IMR-90 (cell line): ENCODE measurements at regions not wholly inside any gene's neighbourhood (a gene's known extent, or its start where the extent isn't known, plus 50 kb on each side); places are given as distances from the start of the nearest gene placed in this dataset.

Experiments used
- ATAC-seq: fragments of 200-7000 bp; cut with Tn5 transposase; 2 replicates; pipeline ENCODE4 v1.9.1; 2020; ENCODE audit warnings: low read depth, mild to moderate bottlenecking, moderate library complexity
- BruUV-seq: library from RNA; stranded (reverse); fragments of 400-500 nt; replicated peaks from 2 replicates; lab custom pipeline; 2021; lab: Mats Ljungman, UMichigan
- CTCF ChIA-PET: fragments of 300-600 bp; formaldehyde crosslinking; extraction: SDS; loops from one replicate; lab custom pipeline; 2021; ENCODE audit warnings: antibody characterized with exemption; lab: Yijun Ruan, JAX
- POLR2A ChIA-PET: fragments of 300-600 bp; sonication (Branson Sonifier 250); formaldehyde crosslinking; loops from one replicate; lab custom pipeline; 2022; ENCODE audit warnings: antibody characterized with exemption; ENCODE audit not compliant: unreplicated experiment; lab: Charles Lee
- DNase-seq: peaks from one replicate; pipeline ENCODE4 v3.0.0; 2013
- H2AFZ ChIP-seq: replicated peaks from 2 replicates; pipeline ENCODE3; 2013; ENCODE audit warnings: low read length, mild to moderate bottlenecking; ENCODE audit not compliant: poor library complexity
- H2AK5ac ChIP-seq: 2 replicates; pipeline ENCODE4 v1.6.1; 2013; ENCODE audit warnings: low read depth, low read length, inconsistent platforms
- H2AK9ac ChIP-seq: replicated peaks from 2 replicates; pipeline ENCODE3; 2013; ENCODE audit warnings: mild to moderate bottlenecking, low read depth, low read length, moderate library complexity; ENCODE audit not compliant: poor library complexity
- H2BK120ac ChIP-seq: 2 replicates; pipeline ENCODE4 v1.6.1; 2013; ENCODE audit warnings: low read depth, low read length, inconsistent platforms
- H2BK15ac ChIP-seq: 3 replicates; pipeline ENCODE4 v1.6.1; 2013; ENCODE audit warnings: low read depth, low read length, inconsistent platforms
- H2BK20ac ChIP-seq: 2 replicates; pipeline ENCODE4 v1.6.1; 2013; ENCODE audit warnings: low read depth, mild to moderate bottlenecking, inconsistent platforms, low read length, moderate library complexity
- H2BK5ac ChIP-seq: 2 replicates; pipeline ENCODE4 v1.6.1; 2013; ENCODE audit warnings: mild to moderate bottlenecking, low read depth, low read length, inconsistent platforms; ENCODE audit not compliant: poor library complexity, severe bottlenecking
- H3K14ac ChIP-seq: replicated peaks from 2 replicates; pipeline ENCODE4 v1.6.1; 2013; ENCODE audit warnings: low read depth, low read length, inconsistent platforms
- H3K18ac ChIP-seq: 2 replicates; pipeline ENCODE4 v1.6.1; 2013; ENCODE audit warnings: low read depth, low read length, control low read depth
- H3K23ac ChIP-seq: 2 replicates; pipeline ENCODE4 v1.6.1; 2013; ENCODE audit warnings: low read depth, low read length, inconsistent platforms
- H3K27ac ChIP-seq: 2 replicates; pipeline ENCODE4 v1.5.1; 2013; ENCODE audit warnings: mild to moderate bottlenecking, control low read depth, low read length; ENCODE audit not compliant: insufficient read depth
- H3K27me3 ChIP-seq: 2 replicates; pipeline ENCODE4 v1.6.1; 2013; ENCODE audit warnings: low read length; ENCODE audit not compliant: control insufficient read depth, insufficient read depth
- H3K36me3 ChIP-seq: 2 replicates; pipeline ENCODE4 v1.6.1; 2013; ENCODE audit warnings: low read length, mixed read lengths; ENCODE audit not compliant: control insufficient read depth, insufficient read depth
- H3K4ac ChIP-seq: 2 replicates; pipeline ENCODE4 v1.6.1; 2013; ENCODE audit warnings: low read depth, low read length, inconsistent platforms
- H3K4me1 ChIP-seq: 2 replicates; pipeline ENCODE4 v1.6.1; 2013; ENCODE audit warnings: low read length, mixed read lengths; ENCODE audit not compliant: control insufficient read depth, insufficient read depth
- H3K4me2 ChIP-seq: 2 replicates; pipeline ENCODE4 v1.6.1; 2013; ENCODE audit warnings: low read depth, mild to moderate bottlenecking, control low read depth, low read length, moderate library complexity
- H3K4me3 ChIP-seq: 2 replicates; pipeline ENCODE4 v1.5.1; 2013; ENCODE audit warnings: low read depth, mild to moderate bottlenecking, control low read depth, low read length, moderate library complexity; ENCODE audit not compliant: insufficient read depth
- H3K56ac ChIP-seq: 2 replicates; pipeline ENCODE4 v1.6.1; 2013; ENCODE audit warnings: low read length, inconsistent platforms; ENCODE audit not compliant: insufficient read depth; ENCODE audit errors: extremely low read depth
- H3K79me1 ChIP-seq, 2 experiments: 2 replicates each; pipeline ENCODE4 v1.6.1; 2013; ENCODE audit warnings: low read length in 2 of 2, inconsistent platforms in 1 of 2, low read depth in 1 of 2
- H3K9ac ChIP-seq: 2 replicates; pipeline ENCODE4 v1.6.1; 2013; ENCODE audit warnings: low read depth, low read length, control low read depth
- H3K9me1 ChIP-seq: 2 replicates; pipeline ENCODE4 v1.6.1; 2013; ENCODE audit warnings: low read length, inconsistent platforms; ENCODE audit not compliant: insufficient read depth
- H3K9me3 ChIP-seq: 2 replicates; pipeline ENCODE4 v1.6.1; 2013; ENCODE audit warnings: low read length; ENCODE audit not compliant: control insufficient read depth, insufficient read depth
- H4K20me1 ChIP-seq: 2 replicates; pipeline ENCODE4 v1.6.1; 2013; ENCODE audit warnings: low read length, inconsistent platforms; ENCODE audit not compliant: insufficient read depth
- H4K5ac ChIP-seq: 2 replicates; pipeline ENCODE4 v1.6.1; 2013; ENCODE audit warnings: mild to moderate bottlenecking, low read depth, low read length, control low read depth
- H4K8ac ChIP-seq, 2 experiments: 2 replicates each; pipeline ENCODE4 v1.6.1; 2013; ENCODE audit warnings: low read depth in 2 of 2, low read length in 2 of 2, control low read depth in 1 of 2, inconsistent platforms in 1 of 2
- H4K91ac ChIP-seq: 2 replicates; pipeline ENCODE4 v1.6.1; 2013; ENCODE audit warnings: low read depth, low read length, inconsistent platforms; ENCODE audit not compliant: insufficient read depth
- BHLHE40 ChIP-seq: fragments of 150-350 bp; IDR thresholded peaks from 2 replicates; pipeline ENCODE4 v1.6.1; 2016; ENCODE audit warnings: mild to moderate bottlenecking, low read depth, low read length
- CEBPB ChIP-seq: IDR thresholded peaks from 2 replicates; pipeline ENCODE4 v1.6.1; 2012; ENCODE audit warnings: low read depth, low read length, improper control_type of control experiment
- CHD1 ChIP-seq: IDR thresholded peaks from 2 replicates; pipeline ENCODE4 v1.6.1; 2012; ENCODE audit warnings: low read depth, low read length, improper control_type of control experiment
- CTCF ChIP-seq: conservative IDR thresholded peaks from 2 replicates; pipeline ENCODE4 v1.5.1; 2012; ENCODE audit warnings: mild to moderate bottlenecking, low read depth, low read length, improper control_type of control experiment
- ELK1 ChIP-seq: fragments of 150-350 bp; IDR thresholded peaks from 2 replicates; pipeline ENCODE4 v1.6.1; 2016; ENCODE audit warnings: low read depth, mild to moderate bottlenecking, low read length, moderate library complexity, borderline replicate concordance
- FOS ChIP-seq: fragments of 150-350 bp; IDR thresholded peaks from 2 replicates; pipeline ENCODE4 v1.6.1; 2016; ENCODE audit warnings: low read depth, low read length
- MAFK ChIP-seq: IDR thresholded peaks from 2 replicates; pipeline ENCODE4 v1.6.1; 2012; ENCODE audit warnings: low read depth, low read length, improper control_type of control experiment
- MAZ ChIP-seq: IDR thresholded peaks from 2 replicates; pipeline ENCODE4 v1.6.1; 2012; ENCODE audit warnings: low read depth, mild to moderate bottlenecking, low read length, improper control_type of control experiment, moderate library complexity, borderline replicate concordance
- MXI1 ChIP-seq: IDR thresholded peaks from 2 replicates; pipeline ENCODE4 v1.6.1; 2012; ENCODE audit warnings: low read depth, mild to moderate bottlenecking, low read length, moderate library complexity, borderline replicate concordance
- NFE2L2 ChIP-seq: fragments of 150-350 bp; IDR thresholded peaks from 2 replicates; pipeline ENCODE4 v1.6.1; 2016; ENCODE audit warnings: low read depth, mild to moderate bottlenecking, low read length
- POLR2A ChIP-seq: IDR thresholded peaks from 2 replicates; pipeline ENCODE4 v1.6.1; 2012; ENCODE audit warnings: mild to moderate bottlenecking, low read depth, low read length
- RAD21 ChIP-seq: IDR thresholded peaks from 2 replicates; pipeline ENCODE4 v1.6.1; 2012; ENCODE audit warnings: low read length, improper control_type of control experiment
- RCOR1 ChIP-seq: IDR thresholded peaks from 2 replicates; pipeline ENCODE4 v1.6.1; 2012; ENCODE audit warnings: mild to moderate bottlenecking, low read length, improper control_type of control experiment; ENCODE audit not compliant: insufficient replicate concordance
- RFX5 ChIP-seq: IDR thresholded peaks from 2 replicates; pipeline ENCODE4 v1.8.0; 2012; ENCODE audit warnings: low read depth, mild to moderate bottlenecking, low read length, moderate library complexity
- SMC3 ChIP-seq: fragments of 150-350 bp; IDR thresholded peaks from 2 replicates; pipeline ENCODE4 v1.6.1; 2016; ENCODE audit warnings: low read depth, mild to moderate bottlenecking, antibody characterized with exemption, low read length, moderate library complexity
- USF2 ChIP-seq: fragments of 150-350 bp; IDR thresholded peaks from 2 replicates; pipeline ENCODE4 v1.6.1; 2017; ENCODE audit warnings: mild to moderate bottlenecking, antibody characterized with exemption, low read length, low read depth
- WGBS, 2 experiments: methylation state at CpG; one replicate each; pipeline versions ENCODE4 v1.1.5 to v1.1.7; 2013; ENCODE audit warnings: missing lambda C conversion rate in 2 of 2; ENCODE audit not compliant: insufficient read length in 1 of 2; ENCODE audit errors: extremely low coverage in 2 of 2; 5-methylcytosine and 5-hydroxymethylcytosine counted together
- dilution Hi-C: fragments of 300-500 bp; cut with HindIII; formaldehyde crosslinking; loops from one replicate; pipeline ENCODE4 v1.14.3; 2018; ENCODE audit warnings: low sequenced_read_pairs; ENCODE audit not compliant: unreplicated experiment
- in situ Hi-C: fragments of 300-500 bp; cut with MboI; formaldehyde crosslinking; loops from 3 replicates; pipeline ENCODE4 v1.14.3; 2019; ENCODE audit warnings: low sequenced_read_pairs, inconsistent platforms, mixed read lengths
- intact Hi-C: fragments of 100-400 bp; cut with micrococcal nuclease; formaldehyde crosslinking; loops from 2 replicates; pipeline ENCODE4 v1.10.0; 2022

- Histone ChIP-seq H3K9me3 (no peaks in the 10 kb centered on the region), H3K4me2 (no peak overlapping the region), H3K27me3 (no peaks in the 10 kb centered on the region), H3K4me3 (no peak overlapping the region), H3K9ac (no peak overlapping the region), H3K4me1 (peaks cover 2% of the 10 kb centered on the region; the same call in 1 of the 2 replicates), H3K56ac (no peak overlapping the region), H4K8ac (no peak overlapping the region), H2BK15ac (no peak overlapping the region), H2AFZ (no peak overlapping the region), H3K4ac (no peak overlapping the region), H2BK5ac (no peak overlapping the region), H3K79me1 (no peaks in the 10 kb centered on the region), H3K23ac (no peak overlapping the region), H2BK20ac (no peak overlapping the region), H3K18ac (no peak overlapping the region), H4K5ac (no peak overlapping the region), H3K27ac (no peak overlapping the region), H3K36me3 (no peaks in the 10 kb centered on the region), H2BK120ac (no peak overlapping the region), H3K9me1 (no peaks in the 10 kb centered on the region), H4K20me1 (no peaks in the 10 kb centered on the region), H4K91ac (no peak overlapping the region), H2AK9ac (no peak overlapping the region), H3K14ac (no peak overlapping the region), H2AK5ac (no peak overlapping the region)
- WGBS, 2 experiments, result 80% methylated on average over 1 of the region's 2 CpGs; no CpG with 5 or more reads in 1 of the 2 experiments
- dilution Hi-C loops, result no loop called here
- ChIA-PET CTCF (no interaction called here), POLR2A (no interaction called here)
- intact Hi-C loops, result no loop called here
- DNase-seq, result no peak
- no peak for ATAC-seq
- in situ Hi-C loops, result no loop called here
- BruUV-seq, result no TSS peak
- no peak for TF ChIP-seq POLR2A
- TF ChIP-seq CEBPB, result no peak
- TF ChIP-seq RAD21, result no peak
- TF ChIP-seq NFE2L2, result no peak
- no peak for TF ChIP-seq SMC3
- no peak for TF ChIP-seq MAFK
- no peak for TF ChIP-seq FOS
- no peak for TF ChIP-seq CHD1
- TF ChIP-seq MXI1, result no peak
- no peak for TF ChIP-seq RCOR1
- TF ChIP-seq RFX5, result no peak
- TF ChIP-seq CTCF, result no peak
- no peak for TF ChIP-seq USF2
- no peak for TF ChIP-seq BHLHE40
- TF ChIP-seq MAZ, result no peak
- TF ChIP-seq ELK1, result no peak
Measured at GRCh38 chr2:39609917-39610316, 55.8 kb upstream of the TMEM178A start.
